GM12872 (cell line): ENCODE measurements at regions not wholly inside any gene's neighbourhood (a gene's known extent, or its start where the extent isn't known, plus 50 kb on each side); places are given as distances from the start of the nearest gene placed in this dataset.
A peak's percentile ranks its signal among the peaks of the same experiment; 100 is the strongest.

ENCODE experiments used
- CTCF ChIP-seq: IDR thresholded peaks from 3 replicates; pipeline ENCODE4 v1.5.1; 2011; ENCODE audit warnings: low read depth, mild to moderate bottlenecking, low read length, moderate library complexity; ENCODE audit not compliant: insufficient read depth

DNA sequence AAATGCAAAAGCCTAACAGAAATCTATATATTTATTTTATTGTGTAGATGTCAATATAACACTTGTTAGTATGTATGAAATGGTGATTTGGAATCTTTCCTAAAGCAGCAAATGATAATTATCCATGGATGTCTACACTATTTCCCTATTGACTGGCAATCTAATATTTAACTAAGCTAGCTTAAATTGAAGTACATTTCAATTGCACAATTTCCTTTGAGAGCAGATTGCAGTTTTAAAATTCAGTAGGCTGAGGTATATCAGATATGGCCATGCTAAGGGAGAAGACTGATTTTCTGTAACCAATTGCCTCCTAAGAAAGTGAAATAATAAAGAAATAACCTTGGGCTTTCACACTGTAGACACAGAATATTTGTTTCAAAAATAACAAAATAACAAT lies 90.1 kb upstream of the KCNJ3 start:
- no peak for TF ChIP-seq CTCF

GRCh38 chr2:154614906-154615305 lies 83.6 kb upstream of the KCNJ3 start:
- no peak for TF ChIP-seq CTCF

DNA sequence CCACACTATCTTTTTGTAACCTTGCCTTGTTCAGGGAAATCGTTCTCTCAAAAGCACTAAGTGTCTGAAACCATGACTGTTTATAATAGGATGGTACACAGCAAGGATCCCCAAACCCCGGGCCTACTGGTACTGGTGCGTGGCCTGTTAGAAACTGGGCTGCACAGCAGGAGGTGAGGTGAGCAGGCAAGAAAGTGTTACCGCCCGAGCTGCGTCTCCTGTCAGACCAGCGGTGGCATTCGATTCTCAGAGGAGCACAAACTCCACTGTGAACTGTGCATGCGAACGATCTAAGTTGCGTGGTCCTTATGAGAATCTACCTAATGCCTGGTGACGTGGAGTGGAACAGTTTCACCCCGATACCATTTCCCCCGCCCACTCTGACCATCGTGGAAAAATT lies 81.8 kb upstream of the KCNJ3 start:
- no peak for TF ChIP-seq CTCF

DNA sequence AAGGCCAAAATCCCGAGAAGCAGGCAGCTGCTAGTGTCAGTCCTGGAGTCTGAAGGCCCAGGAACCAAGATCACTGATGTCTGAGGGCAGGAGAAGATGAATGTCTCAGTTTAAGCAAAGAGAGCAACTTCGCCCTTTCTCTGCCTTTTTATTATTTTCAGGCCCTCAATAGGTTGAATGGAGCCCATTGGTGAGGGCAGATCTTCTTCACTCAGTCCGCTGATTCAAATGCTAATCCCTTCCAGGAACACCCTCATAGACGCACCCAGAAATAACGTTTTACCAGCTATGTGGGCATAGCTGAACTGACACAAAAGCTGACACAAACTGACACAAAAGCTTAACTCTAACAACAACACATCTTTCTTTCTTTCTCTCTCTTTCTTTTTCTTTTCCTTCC lies 78.0 kb upstream of the KCNJ3 start:
- TF ChIP-seq CTCF = no peak

GRCh38 chr2:154623819-154624218 lies 74.7 kb upstream of the KCNJ3 start:
- TF ChIP-seq CTCF = peak; percentile 67

DNA sequence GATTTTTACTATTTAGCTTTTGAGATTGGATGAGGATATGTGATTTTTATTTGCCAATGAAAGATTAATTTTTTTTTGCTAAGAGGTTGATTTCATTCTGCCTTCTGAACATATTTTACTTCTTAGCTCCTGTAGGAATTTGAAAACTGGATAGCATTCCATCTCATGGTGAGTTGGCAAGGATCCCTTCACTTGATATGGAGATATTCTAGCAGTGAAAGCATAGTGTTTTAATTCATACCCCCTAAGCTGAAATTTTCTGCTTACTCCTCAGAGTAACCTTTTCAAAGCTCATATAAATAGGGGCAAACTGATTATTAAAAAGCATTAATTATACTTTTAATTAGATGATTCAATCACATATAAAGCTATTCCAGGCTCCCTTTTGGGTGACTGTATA lies 61.0 kb upstream of the KCNJ3 start:
- TF ChIP-seq CTCF = no peak

GRCh38 chr2:154638783-154639182 lies 59.7 kb upstream of the KCNJ3 start:
- TF ChIP-seq CTCF = no peak

- no peak for TF ChIP-seq CTCF
Observed at GRCh38 chr2:154640000-154640399, 58.5 kb upstream of the KCNJ3 start.
